NCI-H748 (cell line): ENCODE measurements at regions not wholly inside any gene's neighbourhood (a gene's known extent, or its start where the extent isn't known, plus 50 kb on each side); places are given as distances from the start of the nearest gene placed in this dataset.

ENCODE experiments used
- DNase-seq: peaks from one replicate; lab custom pipeline; 2025; ENCODE audit not compliant: unreplicated experiment; lab: John Stamatoyannopoulos, UW

- DNase-seq = no peak
These were observed 84.0 kb downstream of the ELAPOR2 start for GRCh38 chr7:86975449-86975848.

DNA sequence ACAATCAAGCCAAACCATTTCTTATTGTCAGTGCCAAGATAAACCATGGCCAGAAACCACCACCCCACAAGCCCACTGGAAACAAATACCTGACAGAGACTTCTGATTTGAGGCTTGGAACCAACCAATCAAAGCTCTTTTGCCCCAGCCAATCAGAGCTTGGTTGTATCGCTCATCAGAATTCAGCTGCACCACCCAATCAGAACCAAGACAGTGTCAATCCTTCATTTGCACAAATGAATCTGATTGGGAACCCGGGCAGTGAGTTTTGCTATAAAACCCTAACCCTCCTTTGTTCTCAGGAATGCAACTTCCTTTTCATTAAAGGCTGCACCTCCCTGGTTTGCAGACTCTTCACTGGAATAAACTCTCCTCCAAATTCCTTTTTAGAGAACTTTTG, 87.4 kb downstream of the ELAPOR2 start:
- no peak for DNase-seq

DNA sequence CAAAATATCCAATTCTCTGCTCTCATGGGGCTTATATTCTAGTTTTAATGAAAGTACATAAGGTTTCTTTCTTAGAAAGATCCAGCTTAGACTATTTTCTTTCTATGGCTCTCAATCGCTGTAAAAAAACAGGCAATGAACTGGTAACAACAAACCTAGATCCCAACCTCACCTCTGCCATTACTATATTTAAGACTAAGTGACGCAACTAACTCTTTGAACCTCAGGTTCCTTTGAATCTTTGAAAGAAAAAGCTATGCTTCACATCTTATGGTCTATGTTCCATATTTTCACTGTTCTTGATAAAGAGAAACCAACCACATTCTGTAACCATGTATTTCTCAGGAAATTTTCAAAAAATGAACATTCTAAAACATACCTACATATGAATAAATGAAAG, 88.5 kb downstream of the ELAPOR2 start:
- DNase-seq = no peak

GRCh38 chr7:86970547-86970946, 88.9 kb downstream of the ELAPOR2 start:
- no peak for DNase-seq

GRCh38 chr7:86969865-86970264, 89.6 kb downstream of the ELAPOR2 start:
- no peak for DNase-seq

DNA sequence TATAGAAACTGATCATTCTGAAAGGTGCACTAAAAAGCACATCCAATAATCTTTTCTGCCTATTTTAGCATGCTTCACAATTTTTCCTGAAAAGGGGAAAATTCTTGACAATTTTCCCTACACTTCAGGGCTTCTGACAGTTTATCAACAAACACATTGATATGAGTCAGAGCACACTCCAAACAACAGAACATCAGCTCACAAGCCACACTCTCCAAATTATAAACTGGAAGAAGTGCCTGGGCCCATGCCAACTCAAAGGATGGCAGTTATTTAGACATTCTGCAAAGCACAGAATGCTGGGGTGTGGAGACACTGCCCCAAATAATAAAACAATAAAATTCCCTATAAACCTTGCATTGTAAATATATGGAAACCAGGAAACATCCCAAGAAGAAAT, 90.8 kb downstream of the ELAPOR2 start:
- DNase-seq = no peak

- no peak for DNase-seq
These were observed 92.5 kb downstream of the ELAPOR2 start for GRCh38 chr7:86966916-86967315.

- DNase-seq = no peak
These were observed 93.7 kb downstream of the ELAPOR2 start for GRCh38 chr7:86965727-86966120.

DNA sequence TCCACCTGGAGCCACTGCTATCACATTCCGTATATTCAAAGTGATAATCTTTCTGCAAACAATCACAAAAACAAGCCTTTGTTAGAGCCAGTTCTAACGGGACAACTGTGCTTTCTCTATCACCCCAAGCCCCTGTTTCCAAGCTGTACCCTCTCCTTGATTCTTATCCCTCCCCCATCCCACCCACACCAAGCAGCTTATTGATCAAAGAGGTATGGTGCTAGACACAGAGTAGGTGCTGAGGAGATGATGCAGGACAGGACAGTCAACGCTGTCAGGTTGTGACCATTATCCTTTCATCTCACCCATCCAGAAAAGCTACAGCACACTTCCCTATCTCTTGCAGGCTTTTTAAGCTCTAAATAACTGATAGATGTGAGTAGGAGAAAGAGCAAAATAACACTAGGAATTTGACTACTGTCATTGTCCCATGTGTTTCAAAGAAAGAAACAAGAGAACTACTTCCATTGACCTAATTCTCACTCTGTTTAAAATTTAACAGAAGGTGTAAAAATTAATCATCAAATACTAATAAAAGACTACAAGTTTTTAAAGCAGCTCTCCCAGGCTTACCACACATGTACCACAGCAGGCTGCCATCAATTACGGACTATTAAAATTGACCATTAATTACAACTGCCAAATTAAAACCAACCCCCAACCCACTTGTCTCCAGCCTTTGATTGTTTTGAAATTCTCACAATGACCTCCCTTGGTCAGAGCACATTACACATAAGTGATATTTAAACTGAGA, 94.3 kb downstream of the ELAPOR2 start:
- no peak for DNase-seq

DNA sequence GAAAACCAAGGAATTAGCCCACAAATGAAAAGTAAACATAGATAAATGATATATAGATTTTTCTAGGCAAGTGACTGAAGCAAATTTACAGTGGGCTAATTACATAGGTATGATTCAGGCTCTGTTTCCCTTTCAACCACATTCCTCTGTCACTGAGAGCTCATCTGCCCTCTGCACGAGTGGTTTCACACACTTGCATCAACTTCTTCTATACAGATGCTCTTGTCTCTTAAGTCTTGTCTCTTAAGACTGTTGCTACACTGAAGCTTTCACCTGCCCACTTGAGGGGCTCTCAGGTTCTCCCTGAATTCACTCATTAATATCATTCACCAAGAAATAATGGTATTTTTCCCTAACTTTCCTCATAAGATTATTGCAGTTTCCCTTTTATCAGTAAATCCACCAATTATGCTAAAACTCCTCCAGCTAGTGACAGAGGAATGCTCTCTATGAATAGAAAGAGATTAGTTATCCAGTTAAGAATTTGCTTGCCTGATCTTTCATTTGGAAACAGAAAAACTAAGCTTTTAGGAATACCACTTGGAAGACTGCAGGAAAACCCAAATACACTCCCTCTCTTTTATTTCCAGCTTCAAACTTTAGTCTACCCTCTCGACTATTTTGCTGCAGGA, 95.7 kb downstream of the ELAPOR2 start:
- DNase-seq = no peak

GRCh38 chr7:86962623-86963022, 96.8 kb downstream of the ELAPOR2 start:
- no peak for DNase-seq

DNA sequence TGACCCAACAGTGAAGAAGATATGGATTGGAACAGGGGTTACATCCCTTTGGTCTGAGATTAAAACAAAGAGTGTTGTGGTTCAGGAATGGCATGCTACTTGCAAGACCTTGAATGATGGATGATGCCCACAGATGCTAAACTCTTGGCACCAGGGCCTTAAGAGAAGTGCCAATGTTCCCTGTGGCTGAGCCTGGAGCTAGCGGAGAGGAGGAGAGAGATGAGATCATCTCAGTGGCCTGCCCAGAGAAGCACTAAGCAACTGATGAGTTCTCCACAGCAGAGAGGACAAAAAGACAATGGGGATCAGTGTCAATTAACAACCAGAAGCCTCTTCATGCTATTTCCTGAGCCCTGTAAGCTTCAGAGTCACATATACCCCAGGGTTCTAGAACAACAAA, 97.8 kb downstream of the ELAPOR2 start:
- DNase-seq = no peak

DNA sequence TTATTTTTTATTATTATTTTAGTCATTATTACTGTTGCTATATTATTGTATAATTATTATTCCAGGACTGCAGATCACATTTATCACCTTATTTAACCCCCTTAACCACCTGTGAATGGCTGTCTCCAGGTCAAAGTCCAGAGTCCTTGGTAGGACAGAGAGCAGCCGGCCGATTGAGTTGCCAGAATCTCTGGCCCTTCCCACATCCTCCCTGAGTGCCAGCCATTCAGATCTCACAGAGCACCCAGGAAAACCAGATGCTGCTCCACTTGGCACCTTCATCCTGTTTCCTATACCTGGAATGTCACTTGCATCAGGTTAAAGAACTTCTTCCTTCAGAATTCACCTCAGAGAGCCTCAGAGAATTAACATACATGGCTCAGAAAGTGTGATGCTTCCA, 101.1 kb downstream of the ELAPOR2 start:
- DNase-seq = no peak

GRCh38 chr7:86956567-86956966, 102.9 kb downstream of the ELAPOR2 start:
- no peak for DNase-seq

GRCh38 chr7:86955895-86956503, 103.5 kb downstream of the ELAPOR2 start:
- DNase-seq = no peak

DNA sequence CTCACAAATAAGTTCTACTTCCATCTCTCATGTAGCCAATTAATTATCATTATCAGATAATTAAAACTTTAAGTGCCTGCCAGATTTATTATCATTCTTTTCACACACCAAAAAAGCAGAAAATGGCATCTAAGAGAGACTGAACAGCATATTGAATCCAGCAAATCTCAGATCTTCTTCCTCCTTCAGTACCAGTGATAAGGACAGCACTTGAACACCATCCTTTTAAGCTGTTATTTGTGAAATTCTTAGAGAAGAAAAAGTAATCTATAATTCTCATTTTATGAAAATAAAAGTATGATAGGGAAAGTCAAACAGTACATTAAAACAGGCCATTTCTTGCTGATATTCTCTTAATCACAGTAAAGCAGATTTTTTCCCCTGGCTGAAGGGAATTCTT, 104.5 kb downstream of the ELAPOR2 start:
- no peak for DNase-seq

DNA sequence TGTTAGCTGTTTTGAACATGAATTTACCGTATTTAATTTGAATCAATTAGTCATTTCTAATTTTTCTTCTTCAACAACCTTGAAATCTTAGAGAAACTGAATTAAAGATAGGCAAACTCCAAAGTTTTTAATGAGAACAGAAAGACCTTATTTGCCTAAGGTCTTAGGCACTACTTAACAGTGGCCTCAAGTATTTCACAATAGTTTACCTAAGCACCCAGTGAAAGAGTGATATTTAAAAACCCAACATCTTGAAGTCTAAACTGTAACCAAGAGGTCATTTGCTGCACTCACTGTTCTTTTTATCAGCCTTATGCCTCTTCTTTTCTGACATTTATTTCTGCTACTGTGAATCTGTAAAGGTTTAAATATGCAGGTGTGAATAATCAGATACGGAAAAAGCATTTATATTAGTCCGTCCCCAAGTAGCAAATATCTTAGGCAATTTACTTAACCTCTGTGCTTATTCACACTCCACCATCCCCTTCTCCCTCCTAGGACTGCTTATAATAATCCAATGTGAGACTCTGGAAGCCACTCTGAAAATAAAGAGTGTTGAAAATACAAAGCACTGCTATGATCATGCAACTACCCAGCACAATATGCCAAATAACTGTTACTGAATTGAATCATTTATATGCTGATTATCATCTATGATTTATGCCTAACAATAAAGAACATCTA, 105.7 kb downstream of the ELAPOR2 start:
- DNase-seq = no peak

DNA sequence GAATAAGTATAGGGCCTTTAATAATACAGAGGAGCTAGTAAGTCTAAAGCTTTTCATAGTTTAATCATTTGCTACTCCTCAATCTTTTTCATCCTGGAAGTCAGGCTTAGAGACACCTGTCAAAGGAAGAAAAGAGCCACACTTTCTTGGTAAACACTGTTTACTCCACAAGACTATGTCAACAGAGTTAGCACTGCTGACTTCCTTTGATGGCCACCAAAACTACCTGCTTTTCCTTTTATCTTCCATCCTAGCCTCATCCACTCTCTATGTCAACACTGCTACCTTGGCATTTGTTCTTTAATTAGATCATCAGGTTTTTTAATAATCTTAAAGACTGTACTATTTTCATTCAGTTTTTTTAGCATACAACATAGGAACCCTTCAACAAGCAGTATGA, 106.2 kb downstream of the ELAPOR2 start:
- DNase-seq = no peak

DNA sequence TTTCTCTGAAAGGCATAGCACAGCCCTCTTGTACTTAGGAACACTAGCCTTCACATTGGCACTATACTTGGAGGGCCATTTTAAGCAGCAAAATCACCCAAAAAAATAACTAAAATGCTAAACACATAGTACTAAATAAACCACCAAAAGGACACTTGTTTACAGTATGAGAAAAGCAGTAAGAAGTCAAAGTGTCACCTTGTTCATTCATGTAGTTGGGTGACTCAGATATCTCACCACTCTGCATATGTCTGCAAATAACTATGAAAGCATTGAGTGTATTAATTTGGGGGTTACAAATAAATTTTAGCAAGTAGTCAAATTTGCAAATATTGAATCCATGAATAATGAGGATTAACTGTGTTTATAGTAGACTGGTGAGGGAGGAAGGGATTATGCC, 107.6 kb downstream of the ELAPOR2 start:
- no peak for DNase-seq

DNA sequence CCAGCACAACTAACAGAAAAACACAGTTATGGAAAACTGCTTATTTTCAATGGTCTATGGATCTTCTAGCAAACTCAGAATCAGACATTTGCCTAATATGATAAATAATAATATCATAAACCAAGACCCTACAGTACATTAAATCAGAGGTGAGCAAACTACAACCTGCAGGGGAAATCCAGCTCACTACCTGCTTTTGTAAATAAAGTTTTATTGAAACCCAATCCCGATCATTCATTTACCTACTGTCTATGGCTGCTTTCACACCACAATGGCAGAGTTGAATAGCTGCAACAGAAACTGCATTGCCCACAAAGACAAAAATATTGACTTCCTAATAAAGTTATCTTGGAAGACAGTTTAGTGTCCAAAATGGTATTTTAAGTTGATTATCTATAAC, 108.5 kb downstream of the ELAPOR2 start:
- no peak for DNase-seq

DNA sequence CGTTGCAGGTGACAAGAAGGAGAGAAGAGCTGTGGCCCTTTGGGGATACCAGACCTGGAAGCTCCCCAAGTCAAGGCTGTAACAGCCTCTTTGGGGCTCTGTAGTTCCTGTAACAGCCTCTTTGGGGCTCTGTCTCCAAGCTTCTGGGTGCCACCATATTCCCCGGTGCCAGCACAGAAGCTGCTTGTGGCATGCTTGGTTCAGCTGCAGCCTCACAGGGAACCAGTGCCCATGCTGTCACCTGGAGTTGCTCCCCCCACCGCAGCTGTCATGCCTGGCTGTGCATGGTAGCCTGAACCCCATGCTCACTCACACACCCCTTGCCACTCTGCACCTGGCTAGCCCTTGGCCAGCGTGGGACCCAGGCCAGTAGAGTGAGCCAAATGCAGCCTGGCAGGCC, 109.1 kb downstream of the ELAPOR2 start:
- DNase-seq = no peak

DNA sequence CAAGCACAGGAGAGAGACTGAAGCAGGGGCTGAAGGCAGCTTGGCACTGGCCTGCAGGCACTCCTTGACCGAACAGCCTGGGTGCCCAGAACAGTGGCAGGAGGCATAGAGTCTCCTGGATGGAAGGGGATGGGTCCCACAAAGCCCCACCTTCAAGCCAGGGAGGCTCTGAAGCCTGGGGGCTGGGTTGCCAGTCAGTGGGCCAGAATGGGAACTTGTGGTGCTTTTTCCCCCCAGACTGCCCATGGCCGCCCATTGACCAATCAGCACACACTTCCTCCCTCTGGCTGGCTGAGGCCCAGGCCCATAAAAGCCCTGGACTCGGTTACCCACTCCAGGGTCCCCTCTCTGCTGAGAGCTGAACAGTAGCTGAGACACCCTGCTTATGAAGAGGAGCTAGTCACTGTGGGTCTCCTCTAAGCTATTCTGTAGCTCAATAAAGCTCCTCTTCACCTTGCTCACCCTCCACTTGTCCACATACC, 109.6 kb downstream of the ELAPOR2 start:
- DNase-seq = no peak
